ENCODE measurements at regions not wholly inside any gene's neighbourhood (a gene's known extent, or its start where the extent isn't known, plus 50 kb on each side); places are given as distances from the start of the nearest gene placed in this dataset.

DNA sequence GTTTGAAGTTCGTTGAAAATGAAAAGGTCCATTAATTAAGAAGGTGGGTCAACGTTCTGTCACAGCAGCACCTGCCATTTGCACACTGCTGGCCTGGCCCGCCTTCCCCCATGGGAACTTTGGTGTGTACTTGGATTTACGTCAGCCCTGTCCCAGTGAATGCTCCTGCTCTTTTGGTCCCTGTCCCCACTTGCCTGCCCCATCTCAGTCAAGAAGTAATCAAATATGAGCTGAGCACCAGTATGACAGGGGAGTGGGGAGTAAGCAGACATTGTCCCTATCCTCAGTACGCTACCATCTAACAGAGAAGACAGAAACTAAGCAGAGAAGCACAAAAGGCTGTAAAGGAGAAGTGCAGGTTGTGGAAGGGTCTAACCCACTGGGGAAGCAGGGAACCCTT is 65.1 kb downstream of the SLC4A3 start:
- no peak for DNase-seq

DNA sequence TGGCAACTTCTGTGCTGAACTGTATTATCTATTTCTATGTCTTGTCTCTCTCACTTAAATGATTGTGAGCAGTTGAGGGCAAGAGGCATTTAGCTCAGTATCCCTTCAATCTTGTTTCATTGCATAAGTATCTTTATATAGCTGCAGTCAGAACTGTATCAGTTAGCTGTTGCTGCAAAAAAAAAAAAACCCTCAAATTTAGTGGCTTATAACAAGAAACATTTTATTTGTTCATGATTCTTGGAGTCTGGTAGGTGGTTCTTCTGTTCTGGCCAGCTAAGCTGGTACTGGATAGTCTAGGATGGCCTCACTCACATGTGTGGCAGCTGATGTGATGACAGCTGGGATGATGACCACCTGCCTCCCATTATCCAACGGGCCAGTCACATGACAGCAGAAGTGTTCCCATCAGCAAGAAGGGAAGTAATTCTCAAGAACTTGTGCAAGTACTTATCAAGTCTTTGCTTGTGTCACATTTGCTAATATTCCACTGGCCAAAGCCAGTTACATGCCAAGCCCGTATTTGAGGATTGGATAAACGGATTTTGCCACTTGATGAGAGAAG is 67.8 kb downstream of the SLC4A3 start:
- no peak for DNase-seq

DNA sequence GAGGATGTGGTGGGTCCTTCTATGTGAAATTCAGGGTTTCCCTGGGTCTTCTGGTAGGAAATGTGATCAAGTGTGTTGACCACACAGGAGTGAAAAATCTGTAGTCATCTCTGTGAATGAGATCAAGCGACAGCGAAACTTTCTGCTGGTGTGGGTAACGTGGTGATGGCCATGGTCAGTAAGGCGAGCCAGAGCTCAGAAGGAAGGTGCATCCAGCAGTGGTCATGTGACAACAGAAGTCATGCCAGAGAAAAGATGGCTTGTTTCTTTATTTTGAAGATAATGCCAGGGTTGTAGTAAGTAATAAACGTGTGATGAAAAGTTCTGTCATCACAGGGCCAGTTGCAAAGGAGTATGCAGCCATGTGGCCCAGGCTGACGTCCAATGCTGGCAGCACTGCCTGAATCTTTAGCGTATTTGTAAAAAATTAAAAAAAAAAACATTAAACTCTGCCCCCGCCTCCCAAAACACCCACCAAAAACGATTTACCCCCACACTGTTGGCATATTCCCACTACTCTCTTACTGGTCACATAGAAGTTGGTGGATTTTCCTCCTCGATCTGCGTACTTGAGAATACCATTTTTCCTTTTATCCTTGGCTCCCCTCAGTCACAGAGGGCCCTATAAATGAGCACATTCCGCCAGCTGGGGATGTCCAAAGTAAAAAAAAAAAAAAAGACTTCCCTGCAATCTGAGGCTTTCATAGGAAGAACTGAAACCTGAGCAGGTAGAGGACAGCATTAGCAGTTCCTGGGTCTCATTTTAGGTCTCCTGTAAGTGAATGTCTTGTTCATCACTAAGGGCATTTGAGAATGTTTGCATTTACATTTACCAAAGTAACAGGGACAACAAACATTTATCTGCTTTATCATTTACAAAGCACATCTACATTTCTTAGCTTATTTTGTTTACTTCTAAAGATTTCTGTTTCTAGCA is 70.6 kb downstream of the SLC4A3 start:
- DNase-seq = no peak

DNA sequence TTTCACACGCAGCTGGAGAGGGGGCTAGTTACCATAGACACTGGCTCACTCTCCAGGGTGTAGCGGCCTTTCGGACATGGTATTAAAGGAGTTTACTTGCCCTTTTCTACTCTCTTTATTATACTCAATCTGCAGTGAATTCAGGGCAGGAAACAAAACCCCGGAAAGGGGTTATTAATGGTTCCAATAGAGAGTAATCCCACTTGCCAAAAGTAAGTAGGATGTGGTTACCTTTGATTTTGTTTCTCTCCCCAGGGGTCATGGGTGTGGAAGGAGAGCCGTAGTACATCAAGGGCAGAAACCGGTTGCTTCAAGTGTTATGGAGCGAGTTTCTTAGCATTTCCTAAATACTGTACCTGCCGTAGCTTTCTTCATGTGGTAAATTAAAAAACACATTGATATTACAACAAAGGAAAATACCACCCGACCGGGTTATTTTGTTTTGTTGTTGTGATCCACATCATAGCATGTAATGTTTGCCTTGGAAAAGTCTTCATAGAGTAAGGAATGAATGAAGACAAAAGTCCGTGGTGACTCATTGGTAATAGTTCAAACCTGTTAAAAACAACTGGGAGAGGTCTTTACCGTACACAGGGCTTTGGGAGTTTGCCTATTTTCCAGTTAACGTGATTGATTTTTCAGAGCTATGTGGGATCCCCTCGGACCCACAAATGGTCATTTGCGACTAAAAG is 71.5 kb downstream of the SLC4A3 start:
- no peak for DNase-seq

DNA sequence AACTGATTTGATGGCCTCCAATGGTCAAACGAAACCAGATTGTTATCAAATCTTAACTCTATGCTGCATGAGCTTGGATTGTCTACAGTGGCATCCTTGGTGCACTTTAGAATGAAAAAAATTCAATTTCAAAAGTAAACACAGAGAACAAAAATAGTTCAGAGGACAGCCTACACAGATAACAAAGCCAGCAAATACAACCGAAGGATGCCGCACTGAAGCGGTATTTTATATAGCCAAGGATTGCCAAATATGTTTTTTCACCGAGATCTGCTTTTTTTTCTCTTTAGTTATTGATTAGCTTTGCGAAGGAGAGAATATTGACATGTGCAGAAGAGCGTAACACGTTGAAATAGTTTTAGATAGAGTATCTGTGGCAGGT is 72.0 kb downstream of the SLC4A3 start:
- DNase-seq = no peak

DNA sequence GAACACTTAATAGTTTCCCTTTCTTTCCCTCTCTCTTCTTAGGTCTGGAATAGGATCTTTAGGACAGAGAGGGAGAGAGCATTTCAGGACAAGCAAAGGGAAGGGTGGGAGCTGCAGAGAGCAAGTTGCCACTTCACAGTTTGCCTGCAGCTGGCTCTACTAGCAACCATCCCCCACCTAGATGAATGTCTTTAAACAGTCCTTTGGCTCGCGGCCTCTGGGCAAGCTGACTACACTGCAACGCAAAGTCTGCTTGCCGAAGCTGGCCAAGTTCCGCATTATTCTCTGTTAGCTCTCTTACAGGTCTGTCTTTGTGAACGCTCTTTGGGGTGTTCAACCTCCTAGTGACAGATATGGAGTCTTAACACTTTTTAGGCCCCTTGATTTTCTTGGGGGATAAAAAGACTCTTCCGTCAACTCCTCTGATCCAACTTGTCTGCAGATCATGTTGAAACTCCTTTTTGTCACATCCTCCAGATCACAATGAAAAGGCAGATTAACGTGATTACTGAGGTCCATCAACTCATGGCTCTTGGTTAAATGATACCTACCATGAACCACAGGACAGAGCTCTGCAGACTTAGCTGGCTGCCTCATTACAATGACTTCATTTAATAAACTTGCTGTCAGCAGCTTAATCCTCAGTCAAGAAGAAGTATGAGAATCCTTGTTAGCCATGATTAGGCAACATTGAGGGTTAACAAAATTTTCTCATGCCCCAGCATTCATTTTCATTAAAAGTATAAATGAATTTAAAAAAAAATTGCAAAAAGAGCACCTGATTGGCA is 74.6 kb downstream of the SLC4A3 start:
- DNase-seq = peak in 1 of 2 experiments; percentile 25

DNA sequence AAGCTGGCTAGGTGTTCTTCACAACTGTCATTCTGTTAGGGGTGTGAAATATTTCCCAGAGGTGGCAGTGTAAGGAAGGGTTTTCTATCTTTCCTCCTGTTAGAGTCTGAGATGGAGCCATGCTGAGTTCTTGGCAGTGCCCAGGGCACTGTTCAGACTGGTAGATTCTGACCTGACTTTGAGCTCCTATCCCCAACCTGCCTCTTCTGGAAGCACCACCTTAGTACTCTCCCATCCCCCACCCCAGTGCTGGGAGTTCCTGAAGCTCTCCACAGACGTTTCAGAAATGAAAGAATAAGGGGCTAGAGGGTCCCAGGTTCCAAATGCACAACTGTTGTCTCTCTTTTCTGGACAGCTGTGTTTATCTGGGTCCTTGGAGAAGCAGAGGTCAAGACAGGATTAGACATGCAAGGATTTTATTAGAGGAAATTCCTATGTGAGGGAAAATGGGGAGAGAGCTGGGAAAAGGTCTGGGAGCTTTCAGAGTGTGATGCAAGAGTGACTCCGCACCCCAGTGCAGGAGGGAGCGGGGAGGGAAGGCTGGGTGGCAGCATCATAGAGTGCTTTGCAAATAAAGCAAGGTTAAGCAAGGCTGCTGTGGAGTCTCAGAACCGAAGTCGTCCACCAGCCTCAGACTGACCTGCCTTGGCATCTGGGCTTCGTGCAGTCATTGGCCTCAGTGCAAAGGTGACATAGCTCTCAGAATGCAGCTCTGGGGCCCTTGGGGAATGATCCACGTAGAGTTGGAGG is 75.5 kb downstream of the SLC4A3 start:
- DNase-seq = no peak

DNA sequence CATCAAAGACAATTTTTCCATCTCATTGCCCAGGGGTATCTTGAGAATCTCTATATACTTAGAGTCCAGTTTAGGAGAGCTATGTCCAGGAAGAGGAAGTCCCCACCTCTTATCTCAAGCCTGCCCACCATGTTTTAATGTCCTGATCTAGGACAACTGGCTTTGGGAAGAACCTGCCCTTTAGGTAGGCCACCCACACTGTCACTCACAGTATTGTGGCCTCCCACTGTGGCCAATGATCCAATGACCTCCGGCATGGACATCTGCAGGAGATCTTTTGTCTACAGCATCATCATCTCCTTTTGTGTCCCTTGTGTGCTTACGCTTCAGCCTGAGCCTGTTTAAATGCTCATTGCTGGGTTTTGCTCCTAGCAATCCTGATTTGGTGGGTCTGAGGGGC is 77.4 kb downstream of the SLC4A3 start:
- DNase-seq = no peak

DNA sequence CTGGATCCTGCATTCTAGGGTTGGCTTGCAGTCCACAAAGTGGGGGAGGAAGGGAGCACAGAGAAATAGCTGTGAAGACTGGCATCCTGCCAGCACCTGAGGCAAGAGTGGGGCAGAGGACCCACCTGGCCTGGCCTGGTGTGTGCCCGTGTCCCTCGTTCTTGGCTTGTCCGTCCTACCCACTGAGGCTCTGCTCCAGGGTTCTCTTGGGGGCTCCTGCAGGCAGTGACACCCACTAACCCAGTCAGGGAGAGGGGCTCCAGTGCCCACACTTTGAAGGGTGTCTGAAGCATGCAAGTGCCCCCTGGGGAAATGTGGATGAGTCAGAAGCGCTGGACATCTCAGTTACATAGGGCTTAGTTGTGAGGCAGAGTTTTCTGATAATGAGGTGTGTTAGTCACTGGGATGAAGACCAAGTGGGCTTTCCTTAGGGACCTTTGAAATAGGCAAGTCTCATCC is 79.4 kb downstream of the SLC4A3 start:
- DNase-seq = no peak

DNA sequence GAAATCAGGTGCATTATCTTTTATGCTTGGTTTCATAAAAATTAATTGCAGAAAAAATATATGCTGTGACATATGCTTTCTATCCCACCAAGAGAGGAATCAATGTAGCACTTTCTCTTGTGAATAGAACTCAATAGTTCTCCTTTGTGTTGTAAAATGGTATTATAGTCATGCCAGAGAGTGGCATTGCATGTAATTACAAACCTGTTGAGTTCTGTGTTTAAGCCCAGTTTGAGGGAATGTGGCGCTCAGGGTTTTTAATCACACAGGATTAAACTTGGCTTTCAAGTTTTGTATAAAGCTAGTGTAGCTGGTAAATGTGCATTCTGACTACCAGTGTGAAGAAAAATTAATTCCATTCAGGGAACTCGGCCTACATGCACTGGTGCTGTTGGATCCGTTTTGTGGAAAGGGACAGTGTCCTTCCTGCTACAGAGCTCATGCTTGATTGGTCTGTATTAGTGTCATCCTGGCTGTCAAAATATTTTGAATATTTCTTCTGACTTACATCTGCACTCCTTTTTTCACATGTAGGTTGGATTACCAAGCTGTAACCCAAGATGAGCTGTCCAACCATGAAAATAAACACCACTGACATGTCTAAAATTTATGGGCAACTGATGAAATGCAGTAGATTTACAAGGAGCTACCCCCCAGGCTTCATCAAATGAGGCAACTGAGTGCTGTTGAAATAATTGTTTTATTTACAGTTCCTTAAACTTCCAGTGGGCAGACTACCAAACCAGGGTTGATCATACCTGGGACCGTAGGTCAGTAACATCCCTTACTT is 80.3 kb downstream of the SLC4A3 start:
- no peak for DNase-seq

DNA sequence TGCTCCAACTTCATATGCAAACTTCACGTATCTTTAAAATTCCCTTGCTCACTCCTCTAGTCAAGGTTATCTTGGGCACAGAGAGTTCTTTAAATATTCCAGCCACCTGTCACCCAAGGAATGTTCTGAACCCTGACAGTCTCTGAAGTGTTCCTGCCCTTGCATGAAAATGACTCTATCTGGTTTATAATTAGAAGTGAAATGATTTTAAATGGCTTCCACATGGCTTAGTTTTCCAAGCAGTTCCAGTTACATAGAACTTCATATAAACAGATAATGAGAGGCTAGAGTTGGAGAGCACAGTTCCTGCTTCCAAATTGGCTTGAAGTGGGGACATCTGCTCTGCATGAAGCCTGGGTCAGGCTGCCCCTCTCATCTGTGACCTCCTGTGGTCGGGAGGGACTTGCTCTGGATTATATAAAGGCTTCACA is 81.9 kb downstream of the SLC4A3 start:
- no peak for DNase-seq

DNA sequence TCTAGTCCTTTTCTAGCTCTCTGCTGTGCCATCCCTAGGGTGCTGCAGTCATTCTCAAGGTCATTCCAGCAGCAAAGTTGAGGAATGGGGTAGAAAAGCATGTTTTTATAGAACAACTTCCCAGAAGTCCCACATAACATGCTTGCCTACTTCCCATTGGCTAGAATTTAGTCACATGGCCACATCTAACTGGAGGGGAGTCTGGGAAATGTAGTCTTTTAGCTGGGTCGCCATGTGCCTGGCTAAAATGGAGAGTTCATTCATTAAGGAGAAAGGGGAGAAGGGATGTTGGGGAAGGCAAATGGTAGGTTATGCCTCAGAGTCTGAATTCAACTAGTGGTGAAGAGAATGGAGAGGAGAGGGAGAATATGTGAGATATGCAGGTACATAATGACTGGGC is 85.7 kb downstream of the SLC4A3 start:
- DNase-seq = peak in 1 of 2 experiments; percentile 38

DNA sequence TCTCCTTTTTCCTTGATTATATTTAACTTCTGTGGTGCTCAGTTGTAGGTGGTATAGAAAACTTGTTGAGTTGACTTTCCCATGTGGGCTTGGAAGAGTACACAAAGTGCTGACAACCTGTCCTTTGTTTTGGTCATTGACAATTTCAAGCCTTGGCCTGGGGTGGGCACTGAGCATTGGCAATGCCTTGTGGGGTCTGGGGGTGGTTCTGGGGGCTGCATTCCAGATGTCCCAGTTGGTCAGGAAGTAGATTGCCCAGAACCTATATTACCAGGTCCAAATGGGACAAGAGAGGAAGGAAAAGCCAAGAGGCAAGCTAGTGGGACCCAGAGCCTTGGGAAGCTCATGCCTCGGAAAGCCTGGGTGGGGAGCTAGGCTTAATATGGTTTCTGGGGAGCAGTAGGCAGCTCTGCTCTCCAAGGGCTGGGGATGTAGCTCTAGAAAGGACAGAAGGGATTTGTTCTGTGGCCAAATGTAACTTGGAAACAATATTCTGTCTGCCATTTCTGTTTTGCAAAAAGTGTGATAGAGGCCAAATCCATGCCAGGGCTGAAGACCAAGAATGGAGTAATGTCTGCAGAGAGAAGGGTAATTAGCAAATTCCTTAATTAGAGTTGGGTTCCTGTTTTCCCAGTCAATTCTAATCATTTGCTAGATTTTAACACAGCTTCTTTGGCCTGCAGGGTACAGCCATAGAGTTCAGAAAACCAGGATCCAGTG is 87.4 kb downstream of the SLC4A3 start:
- DNase-seq = no peak

DNA sequence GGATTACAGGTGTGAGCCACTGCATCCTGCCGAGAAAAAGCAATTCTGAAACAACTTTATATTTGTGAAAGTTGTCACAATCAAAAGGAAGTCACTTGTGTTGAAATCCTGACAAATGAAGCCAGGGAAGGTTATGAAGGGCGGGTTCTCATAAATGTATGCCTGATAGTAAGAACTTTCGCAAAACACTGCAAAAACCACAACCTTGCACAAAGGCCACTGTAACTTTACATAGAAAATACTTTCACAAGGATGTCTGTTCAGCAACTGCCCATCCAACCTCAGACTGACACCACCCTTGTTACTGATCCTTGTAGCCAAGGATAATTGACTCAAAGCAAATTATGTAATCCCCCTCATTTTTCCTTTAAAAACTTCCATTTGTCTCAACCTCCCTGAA is 90.6 kb downstream of the SLC4A3 start:
- DNase-seq = no peak

DNA sequence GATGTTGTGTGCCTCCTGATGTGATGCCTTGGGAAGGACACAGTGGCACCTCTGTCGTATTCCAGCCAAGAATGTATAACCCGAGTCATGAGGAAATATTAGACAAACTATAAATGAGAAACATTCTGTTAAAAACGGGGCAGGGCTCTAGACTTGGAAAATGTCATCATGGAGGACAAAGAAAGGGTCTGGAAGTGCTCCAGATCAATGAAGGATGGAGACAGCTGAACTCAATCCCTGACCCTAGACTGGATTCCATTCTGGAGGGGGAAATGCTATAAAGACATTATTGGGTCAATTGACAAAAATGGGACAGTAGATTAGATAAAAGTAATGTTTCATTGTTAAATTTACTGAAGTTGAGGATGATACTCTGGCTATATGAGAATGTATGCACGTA is 92.1 kb downstream of the SLC4A3 start:
- DNase-seq = no peak

DNA sequence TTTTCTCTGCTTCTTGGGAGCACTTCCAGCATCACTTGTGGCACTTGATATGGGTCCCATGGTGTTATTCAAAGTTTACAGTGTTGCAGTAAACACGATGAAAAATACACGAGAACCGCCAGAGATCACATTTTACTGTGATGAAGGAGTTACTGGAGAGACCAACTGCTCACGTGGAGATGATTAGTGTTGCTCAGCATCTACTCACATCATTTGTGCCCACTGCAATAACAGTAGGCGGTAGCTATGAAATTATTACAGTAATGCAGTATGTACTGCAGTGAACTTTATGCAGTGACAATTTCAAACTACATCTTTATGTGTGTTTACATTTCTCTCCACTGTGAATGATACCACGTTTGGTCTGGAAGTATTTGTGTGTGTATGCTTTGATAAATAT is 93.5 kb downstream of the SLC4A3 start:
- DNase-seq = no peak

DNA sequence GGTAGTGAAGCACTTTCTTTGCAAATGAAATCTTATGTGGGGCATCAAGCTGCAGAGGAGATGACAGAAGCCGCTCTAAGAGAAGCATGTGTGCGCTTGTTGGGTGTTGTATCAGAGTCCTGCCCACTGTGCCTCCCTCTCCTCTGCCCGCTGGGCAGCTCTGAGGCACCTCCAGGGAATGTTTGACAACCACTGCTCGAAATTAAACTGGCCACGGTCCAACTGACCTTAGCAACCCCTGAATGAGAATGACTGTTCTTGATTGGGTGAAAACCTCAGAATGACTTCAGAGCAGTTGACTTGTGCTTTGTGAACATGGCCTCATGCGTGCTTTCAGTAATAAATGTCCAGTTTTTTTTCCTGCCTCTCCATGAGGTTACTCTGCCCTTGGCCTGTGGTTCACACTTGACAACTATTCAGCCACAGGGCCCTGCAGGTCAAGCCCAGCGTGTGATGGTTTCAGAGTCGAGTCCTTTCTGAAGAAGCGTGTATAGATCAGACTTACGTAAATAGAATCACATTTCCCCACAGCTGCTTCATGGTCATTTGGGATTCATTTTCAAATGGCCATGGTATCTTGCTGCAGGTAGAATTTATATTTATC is 94.9 kb downstream of the SLC4A3 start:
- DNase-seq = no peak

DNA sequence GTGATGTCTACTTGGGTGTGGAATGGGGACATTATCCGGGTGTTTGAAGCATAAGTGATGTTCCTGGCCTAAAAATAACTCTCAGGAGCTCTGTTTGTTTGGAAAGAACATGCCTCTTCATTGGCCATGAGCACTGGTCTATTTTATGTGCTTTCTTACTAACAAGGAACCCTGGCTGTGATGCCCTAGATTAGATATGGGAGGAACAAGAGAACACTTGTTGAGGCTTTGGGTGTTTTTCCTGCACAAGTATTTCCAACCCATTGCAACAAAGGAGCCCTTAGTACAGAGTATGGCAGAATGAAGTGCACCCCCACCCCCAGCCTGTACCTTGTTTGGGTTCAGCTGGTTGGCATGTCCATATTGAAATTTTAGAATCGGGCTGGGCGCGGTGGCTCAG is 95.9 kb downstream of the SLC4A3 start:
- no peak for DNase-seq

DNA sequence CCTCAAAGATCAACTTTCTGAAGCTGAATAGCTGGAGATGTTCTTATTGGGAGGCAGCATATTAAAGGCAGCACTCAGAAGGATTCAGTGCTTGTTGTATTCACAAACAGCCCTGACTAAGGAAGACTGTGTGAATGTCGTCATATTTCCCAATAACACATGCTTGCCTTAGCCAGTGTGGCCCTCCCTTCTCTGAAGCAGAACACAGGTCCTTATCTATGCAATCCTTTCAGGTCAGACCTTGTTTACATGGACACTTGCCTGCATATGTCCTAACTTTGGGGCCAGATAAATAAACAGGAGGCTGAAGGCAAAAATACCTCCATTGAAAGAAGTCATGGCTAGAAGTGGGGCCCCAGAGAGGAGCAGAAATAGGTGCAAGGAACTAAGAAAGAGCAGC is 97.2 kb downstream of the SLC4A3 start:
- DNase-seq = no peak

DNA sequence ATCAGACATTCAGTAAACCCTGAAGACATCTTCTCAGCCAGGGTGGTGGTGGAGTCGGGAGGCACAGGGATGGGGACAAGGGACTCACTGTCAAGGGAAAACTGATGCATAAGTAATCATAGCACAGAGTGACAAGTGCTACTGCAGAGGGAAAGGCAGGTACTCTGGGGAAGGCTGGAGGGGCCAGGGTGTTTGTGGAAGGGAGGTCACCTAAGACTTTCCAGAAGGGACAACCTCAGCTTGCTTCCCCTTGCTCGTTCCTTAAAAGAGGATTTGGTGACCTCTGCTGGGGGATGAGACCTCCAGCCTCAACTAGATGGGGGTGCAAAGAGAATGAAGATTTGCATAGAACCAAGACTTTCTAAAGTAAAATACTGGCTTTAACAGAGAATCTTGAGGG is 99.5 kb downstream of the SLC4A3 start:
- DNase-seq = no peak

Data from NCI-H446 (cell line).